ENCODE measurements at regions not wholly inside any gene's neighbourhood (a gene's known extent, or its start where the extent isn't known, plus 50 kb on each side); places are given as distances from the start of the nearest gene placed in this dataset.

DNA sequence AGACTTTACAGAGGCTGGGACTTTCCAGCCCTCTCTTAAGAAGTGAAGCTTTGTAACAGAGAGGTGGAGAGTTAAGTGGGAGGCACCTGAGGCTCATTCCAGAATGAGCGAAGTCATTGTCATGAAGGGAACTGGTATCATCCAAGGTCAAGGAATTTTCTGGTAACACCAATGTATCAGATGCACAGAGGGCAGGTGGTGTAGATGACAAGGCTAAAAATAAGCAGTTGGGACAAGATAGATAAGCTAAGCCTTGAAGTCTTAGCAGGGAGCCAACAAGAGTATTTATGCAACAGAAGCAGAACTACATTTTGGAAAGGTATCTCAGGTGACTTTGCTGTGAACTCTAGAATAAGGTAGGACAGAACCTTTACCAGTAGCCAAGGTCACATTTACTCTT is 257.0 kb upstream of the AUTS2 start:
- TF ChIP-seq, protein P1, sequence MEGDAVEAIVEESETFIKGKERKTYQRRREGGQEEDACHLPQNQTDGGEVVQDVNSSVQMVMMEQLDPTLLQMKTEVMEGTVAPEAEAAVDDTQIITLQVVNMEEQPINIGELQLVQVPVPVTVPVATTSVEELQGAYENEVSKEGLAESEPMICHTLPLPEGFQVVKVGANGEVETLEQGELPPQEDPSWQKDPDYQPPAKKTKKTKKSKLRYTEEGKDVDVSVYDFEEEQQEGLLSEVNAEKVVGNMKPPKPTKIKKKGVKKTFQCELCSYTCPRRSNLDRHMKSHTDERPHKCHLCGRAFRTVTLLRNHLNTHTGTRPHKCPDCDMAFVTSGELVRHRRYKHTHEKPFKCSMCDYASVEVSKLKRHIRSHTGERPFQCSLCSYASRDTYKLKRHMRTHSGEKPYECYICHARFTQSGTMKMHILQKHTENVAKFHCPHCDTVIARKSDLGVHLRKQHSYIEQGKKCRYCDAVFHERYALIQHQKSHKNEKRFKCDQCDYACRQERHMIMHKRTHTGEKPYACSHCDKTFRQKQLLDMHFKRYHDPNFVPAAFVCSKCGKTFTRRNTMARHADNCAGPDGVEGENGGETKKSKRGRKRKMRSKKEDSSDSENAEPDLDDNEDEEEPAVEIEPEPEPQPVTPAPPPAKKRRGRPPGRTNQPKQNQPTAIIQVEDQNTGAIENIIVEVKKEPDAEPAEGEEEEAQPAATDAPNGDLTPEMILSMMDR (conservative IDR thresholded peaks at IDR 0.05; ENCODE audit: low read depth, low read length) = no peak
- TF ChIP-seq RCOR1 (IDR thresholded peaks at IDR 0.05; ENCODE audit: insufficient replicate concordance, low read length) = no peak
- TF ChIP-seq POLR2A (IDR thresholded peaks at IDR 0.05; ENCODE audit: low read depth, low read length) = no peak
- TF ChIP-seq CHD1 (IDR thresholded peaks at IDR 0.05; ENCODE audit: low read depth, low read length) = no peak
- TF ChIP-seq, protein P2, sequence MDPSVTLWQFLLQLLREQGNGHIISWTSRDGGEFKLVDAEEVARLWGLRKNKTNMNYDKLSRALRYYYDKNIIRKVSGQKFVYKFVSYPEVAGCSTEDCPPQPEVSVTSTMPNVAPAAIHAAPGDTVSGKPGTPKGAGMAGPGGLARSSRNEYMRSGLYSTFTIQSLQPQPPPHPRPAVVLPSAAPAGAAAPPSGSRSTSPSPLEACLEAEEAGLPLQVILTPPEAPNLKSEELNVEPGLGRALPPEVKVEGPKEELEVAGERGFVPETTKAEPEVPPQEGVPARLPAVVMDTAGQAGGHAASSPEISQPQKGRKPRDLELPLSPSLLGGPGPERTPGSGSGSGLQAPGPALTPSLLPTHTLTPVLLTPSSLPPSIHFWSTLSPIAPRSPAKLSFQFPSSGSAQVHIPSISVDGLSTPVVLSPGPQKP (IDR thresholded peaks at IDR 0.05; ENCODE audit: borderline replicate concordance, low read depth, low read length) = no peak
- TF ChIP-seq RFX5 (IDR thresholded peaks at IDR 0.05; ENCODE audit: low read depth, low read length) = no peak
- no peak for TF ChIP-seq MAFK (IDR thresholded peaks at IDR 0.05; ENCODE audit: low read depth, low read length)
- no peak for TF ChIP-seq CEBPB (IDR thresholded peaks at IDR 0.05; ENCODE audit: low read depth, low read length)
- TF ChIP-seq RAD21 (IDR thresholded peaks at IDR 0.05; ENCODE audit: low read length) = no peak
- TF ChIP-seq, protein P3, sequence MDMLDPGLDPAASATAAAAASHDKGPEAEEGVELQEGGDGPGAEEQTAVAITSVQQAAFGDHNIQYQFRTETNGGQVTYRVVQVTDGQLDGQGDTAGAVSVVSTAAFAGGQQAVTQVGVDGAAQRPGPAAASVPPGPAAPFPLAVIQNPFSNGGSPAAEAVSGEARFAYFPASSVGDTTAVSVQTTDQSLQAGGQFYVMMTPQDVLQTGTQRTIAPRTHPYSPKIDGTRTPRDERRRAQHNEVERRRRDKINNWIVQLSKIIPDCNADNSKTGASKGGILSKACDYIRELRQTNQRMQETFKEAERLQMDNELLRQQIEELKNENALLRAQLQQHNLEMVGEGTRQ (IDR thresholded peaks at IDR 0.05; ENCODE audit: low read depth, low read length) = no peak
- TF ChIP-seq MAZ (IDR thresholded peaks at IDR 0.05; ENCODE audit: borderline replicate concordance, low read depth, low read length) = no peak
- TF ChIP-seq MXI1 (IDR thresholded peaks at IDR 0.05; ENCODE audit: borderline replicate concordance, low read depth, low read length) = no peak
- no peak for TF ChIP-seq FOS (IDR thresholded peaks at IDR 0.05; ENCODE audit: low read depth, low read length)

Data from IMR-90 (cell line).